GM21619 (cell line): ENCODE measurements at regions not wholly inside any gene's neighbourhood (a gene's known extent, or its start where the extent isn't known, plus 50 kb on each side); places are given as distances from the start of the nearest gene placed in this dataset.
"Not testable (repeated sequence)": the region's sequence is repeated elsewhere in the genome, so short reads cannot be mapped to it uniquely, and the experiment has no call there.

ENCODE experiments used
- ATAC-seq: cut with Tn5 transposase; IDR thresholded peaks from one replicate; pipeline ENCODE4 v1.9.1; 2021; ENCODE audit not compliant: unreplicated experiment

GRCh38 chr15:37397266-37398022, 297.1 kb upstream of the MEIS2 start:
- no peak for ATAC-seq

GRCh38 chr15:37416103-37416502, 315.8 kb upstream of the MEIS2 start:
- no peak for ATAC-seq

GRCh38 chr15:37425541-37425940, 325.2 kb upstream of the MEIS2 start:
- no peak for ATAC-seq

- ATAC-seq, result not testable (repeated sequence)
Measured at GRCh38 chr15:37427393-37427792, 327.0 kb upstream of the MEIS2 start.

- ATAC-seq, result no peak
Measured at GRCh38 chr15:37446921-37447320, 346.6 kb upstream of the MEIS2 start.

- no peak for ATAC-seq
Measured at GRCh38 chr15:37452498-37452897, 352.1 kb upstream of the MEIS2 start.

- ATAC-seq, result no peak
Measured at GRCh38 chr15:37480482-37480881, 380.1 kb upstream of the MEIS2 start.

GRCh38 chr15:37481126-37481525, 380.8 kb upstream of the MEIS2 start:
- no peak for ATAC-seq

GRCh38 chr15:37483779-37484178, 383.4 kb upstream of the MEIS2 start:
- no peak for ATAC-seq

GRCh38 chr15:37485056-37485455, 384.7 kb upstream of the MEIS2 start:
- ATAC-seq, result no peak

GRCh38 chr15:37490707-37491106, 390.4 kb upstream of the MEIS2 start:
- no peak for ATAC-seq

- ATAC-seq, result no peak
Measured at GRCh38 chr15:37516621-37517020, 416.3 kb upstream of the MEIS2 start.

GRCh38 chr15:37517191-37517895, 417.0 kb upstream of the MEIS2 start:
- ATAC-seq, result no peak

- no peak for ATAC-seq
Measured at GRCh38 chr15:37518436-37518835, 416.0 kb upstream of the TMCO5A start.

- ATAC-seq, result no peak
Measured at GRCh38 chr15:37520026-37520425, 414.4 kb upstream of the TMCO5A start.

GRCh38 chr15:37520882-37521281, 413.6 kb upstream of the TMCO5A start:
- no peak for ATAC-seq

- no peak for ATAC-seq
Measured at GRCh38 chr15:37524601-37525000, 409.8 kb upstream of the TMCO5A start.

- no peak for ATAC-seq
Measured at GRCh38 chr15:37528432-37528831, 406.0 kb upstream of the TMCO5A start.

GRCh38 chr15:37536967-37537605, 397.4 kb upstream of the TMCO5A start:
- no peak for ATAC-seq

GRCh38 chr15:37537802-37538201, 396.6 kb upstream of the TMCO5A start:
- ATAC-seq, result no peak

GRCh38 chr15:37548116-37548515, 386.3 kb upstream of the TMCO5A start:
- no peak for ATAC-seq
